AG09309 (cell line): ENCODE measurements at regions not wholly inside any gene's neighbourhood (a gene's known extent, or its start where the extent isn't known, plus 50 kb on each side); places are given as distances from the start of the nearest gene placed in this dataset.

ENCODE experiments used
- DNase-seq: peaks from one replicate; pipeline ENCODE4 v3.0.0-alpha.2; 2010; ENCODE audit warnings: low read depth
- H3K4me3 ChIP-seq: 2 replicates; pipeline ENCODE4 v1.5.1; 2011; ENCODE audit warnings: mild to moderate bottlenecking, low read depth, low read length, moderate library complexity; ENCODE audit not compliant: control insufficient read depth
- TF ChIP-seq, protein P1 (sequence below): IDR thresholded peaks from 2 replicates; pipeline ENCODE4 v1.5.1; 2011; ENCODE audit warnings: mild to moderate bottlenecking, low read depth, low read length, inconsistent platforms; ENCODE audit not compliant: insufficient read depth, control insufficient read depth; ENCODE audit errors: missing control alignments

DNA sequence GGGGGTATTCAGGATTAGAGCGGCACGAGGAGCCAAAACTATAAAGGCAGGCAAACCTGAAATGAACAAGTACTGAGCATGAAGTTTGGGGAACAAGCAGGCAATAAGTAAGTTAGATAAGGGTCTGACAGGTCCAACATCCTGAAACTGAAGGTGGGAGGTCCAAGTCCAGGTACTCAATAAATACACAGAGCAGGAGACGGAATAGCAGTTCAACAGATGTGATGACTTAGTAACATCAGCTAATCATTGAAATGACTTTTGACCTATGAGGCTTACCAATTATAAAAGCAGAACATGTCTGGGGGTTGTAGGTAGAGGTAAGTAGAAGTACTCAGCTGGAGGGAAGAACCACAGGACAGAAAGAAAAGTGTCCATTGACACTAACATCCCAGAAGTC, 132.8 kb upstream of the PDZRN3 start:
- TF ChIP-seq, protein P1, sequence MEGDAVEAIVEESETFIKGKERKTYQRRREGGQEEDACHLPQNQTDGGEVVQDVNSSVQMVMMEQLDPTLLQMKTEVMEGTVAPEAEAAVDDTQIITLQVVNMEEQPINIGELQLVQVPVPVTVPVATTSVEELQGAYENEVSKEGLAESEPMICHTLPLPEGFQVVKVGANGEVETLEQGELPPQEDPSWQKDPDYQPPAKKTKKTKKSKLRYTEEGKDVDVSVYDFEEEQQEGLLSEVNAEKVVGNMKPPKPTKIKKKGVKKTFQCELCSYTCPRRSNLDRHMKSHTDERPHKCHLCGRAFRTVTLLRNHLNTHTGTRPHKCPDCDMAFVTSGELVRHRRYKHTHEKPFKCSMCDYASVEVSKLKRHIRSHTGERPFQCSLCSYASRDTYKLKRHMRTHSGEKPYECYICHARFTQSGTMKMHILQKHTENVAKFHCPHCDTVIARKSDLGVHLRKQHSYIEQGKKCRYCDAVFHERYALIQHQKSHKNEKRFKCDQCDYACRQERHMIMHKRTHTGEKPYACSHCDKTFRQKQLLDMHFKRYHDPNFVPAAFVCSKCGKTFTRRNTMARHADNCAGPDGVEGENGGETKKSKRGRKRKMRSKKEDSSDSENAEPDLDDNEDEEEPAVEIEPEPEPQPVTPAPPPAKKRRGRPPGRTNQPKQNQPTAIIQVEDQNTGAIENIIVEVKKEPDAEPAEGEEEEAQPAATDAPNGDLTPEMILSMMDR = no peak
- no peak overlapping the region for H3K4me3 ChIP-seq
- no peak for DNase-seq

DNA sequence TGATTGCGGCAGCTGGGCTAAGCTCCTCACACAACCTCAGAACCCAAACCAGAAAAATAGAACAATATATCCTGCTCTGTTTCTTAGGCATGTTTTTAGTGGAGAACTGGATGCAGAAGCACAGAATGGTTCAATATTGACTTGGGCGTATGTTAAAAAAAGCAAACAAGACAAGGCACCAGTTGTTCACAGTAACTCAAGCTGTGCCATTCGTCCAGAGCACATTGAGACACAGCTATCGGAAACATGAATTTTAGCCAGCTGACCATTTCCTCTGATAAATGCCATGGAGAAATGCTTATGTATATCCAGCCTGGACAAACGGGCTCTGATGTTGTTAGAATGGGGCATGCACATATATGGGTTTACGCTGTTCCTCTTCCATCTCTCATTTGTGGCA, 129.2 kb upstream of the PDZRN3 start:
- DNase-seq = no peak
- no peak overlapping the region for H3K4me3 ChIP-seq
- TF ChIP-seq, protein P1 = no peak

DNA sequence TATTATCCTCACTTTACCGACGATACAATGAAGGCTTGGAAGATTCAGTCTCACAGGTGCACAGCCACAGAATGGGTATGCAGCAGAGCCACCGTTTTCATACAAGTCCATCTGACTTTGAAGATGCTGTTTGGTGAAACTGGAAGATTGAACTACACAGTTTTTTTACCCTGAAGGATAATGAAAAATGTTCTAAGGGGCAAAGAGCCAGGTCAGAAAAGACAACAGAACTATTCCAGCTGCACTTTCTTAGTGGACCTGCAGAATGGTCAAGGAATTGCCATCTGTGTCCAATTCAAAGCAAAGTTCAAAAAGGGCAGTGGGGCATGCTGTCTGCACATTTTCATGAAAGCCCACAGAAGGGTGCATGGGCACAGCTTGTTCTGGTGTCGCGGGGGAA, 127.6 kb upstream of the PDZRN3 start:
- no peak for DNase-seq
- H3K4me3 ChIP-seq = no peak overlapping the region
- TF ChIP-seq, protein P1 = no peak

DNA sequence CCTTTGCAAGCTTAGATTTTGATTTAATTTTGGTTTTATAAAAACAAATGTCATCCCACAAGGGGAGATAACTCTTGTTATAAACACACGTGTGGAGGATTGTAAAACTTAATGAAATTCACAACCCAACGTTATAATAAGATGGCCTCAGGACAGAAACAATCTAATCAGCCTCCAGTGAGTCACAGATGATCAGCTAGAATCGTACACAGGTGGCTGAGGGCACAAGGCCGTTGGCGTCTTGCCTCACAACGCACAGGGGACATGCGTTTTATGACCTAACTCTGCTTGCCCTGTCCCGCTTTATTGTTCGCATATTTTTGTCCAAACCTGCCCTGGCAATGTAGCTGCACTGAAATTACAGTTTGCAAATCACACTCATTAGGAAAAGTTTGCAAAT, 121.9 kb upstream of the PDZRN3 start:
- TF ChIP-seq, protein P1 = no peak
- no peak overlapping the region for H3K4me3 ChIP-seq
- DNase-seq = no peak

DNA sequence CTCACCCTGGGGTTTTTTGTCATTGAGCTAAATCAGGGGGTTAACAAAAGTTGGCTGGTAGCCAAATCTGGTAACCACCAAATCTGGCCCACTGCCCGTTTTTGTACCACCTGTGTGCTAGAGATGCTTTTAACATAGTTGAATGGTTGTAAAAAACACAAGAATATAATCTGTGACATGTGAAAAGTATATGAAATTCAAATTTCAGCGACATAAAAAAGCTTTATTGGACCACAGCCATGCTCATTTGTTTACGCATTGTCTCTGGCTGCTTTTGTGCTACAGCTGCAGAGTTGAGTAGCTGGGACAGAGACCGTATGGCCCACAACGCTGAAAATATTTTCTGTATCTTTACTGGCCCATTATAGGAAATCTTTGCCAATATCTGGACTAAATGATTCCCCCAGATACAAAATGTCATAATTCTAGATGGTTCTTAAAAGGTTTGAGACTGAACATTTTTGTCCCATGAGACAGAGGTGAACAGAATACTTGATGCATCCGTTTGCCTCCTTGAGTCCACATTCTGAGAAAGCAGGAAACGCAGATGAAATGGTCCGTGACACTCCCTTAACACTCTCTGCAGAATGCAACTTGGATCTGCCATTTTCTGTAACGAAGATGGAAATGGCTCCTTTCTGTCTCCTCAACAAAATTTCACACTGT, 120.9 kb upstream of the PDZRN3 start:
- DNase-seq = no peak
- TF ChIP-seq, protein P1 = no peak
- H3K4me3 ChIP-seq = no peak overlapping the region

DNA sequence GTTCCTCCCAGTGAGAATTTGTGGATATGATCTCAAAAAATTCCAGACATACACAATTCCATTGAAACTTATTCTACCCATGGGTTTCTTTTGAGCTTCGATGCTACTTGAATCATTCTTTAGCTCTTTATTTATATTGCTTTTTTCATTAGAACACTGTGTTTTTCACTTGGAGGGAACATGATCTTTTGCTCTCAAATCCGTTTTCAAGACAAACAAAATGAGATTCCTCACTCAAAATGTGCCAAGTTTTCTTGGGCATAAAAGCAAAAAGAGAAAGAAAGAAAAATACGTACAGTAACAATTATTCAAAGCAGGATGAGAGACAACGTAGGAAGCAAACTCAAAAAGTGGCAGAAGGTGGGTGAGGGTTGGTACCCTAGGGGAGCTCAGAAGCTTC, 118.8 kb upstream of the PDZRN3 start:
- no peak overlapping the region for H3K4me3 ChIP-seq
- DNase-seq = no peak
- TF ChIP-seq, protein P1 = no peak
